Keratinocyte (primary cell): ENCODE measurements at regions not wholly inside any gene's neighbourhood (a gene's known extent, or its start where the extent isn't known, plus 50 kb on each side); places are given as distances from the start of the nearest gene placed in this dataset.

Experiments used
- EZH2 ChIP-seq: IDR thresholded peaks from one replicate; pipeline ENCODE4 v1.6.1; 2012; ENCODE audit warnings: inconsistent platforms, mild to moderate bottlenecking, low read length, moderate library complexity
- TF ChIP-seq, protein P1 (sequence below), 3 experiments: IDR thresholded peaks in 1 of 3; conservative IDR thresholded peaks in 1 of 3; optimal IDR thresholded peaks in 1 of 3; 2 replicates in 2 of 3; 3 replicates in 1 of 3; pipeline versions ENCODE3 to v1.5.1; 2011; ENCODE audit warnings: low read length in 3 of 3, mild to moderate bottlenecking in 3 of 3, moderate library complexity in 2 of 3, control low read depth in 1 of 3, inconsistent platforms in 1 of 3; ENCODE audit not compliant: insufficient read depth in 2 of 3; ENCODE audit errors: extremely low read depth in 1 of 3

DNA sequence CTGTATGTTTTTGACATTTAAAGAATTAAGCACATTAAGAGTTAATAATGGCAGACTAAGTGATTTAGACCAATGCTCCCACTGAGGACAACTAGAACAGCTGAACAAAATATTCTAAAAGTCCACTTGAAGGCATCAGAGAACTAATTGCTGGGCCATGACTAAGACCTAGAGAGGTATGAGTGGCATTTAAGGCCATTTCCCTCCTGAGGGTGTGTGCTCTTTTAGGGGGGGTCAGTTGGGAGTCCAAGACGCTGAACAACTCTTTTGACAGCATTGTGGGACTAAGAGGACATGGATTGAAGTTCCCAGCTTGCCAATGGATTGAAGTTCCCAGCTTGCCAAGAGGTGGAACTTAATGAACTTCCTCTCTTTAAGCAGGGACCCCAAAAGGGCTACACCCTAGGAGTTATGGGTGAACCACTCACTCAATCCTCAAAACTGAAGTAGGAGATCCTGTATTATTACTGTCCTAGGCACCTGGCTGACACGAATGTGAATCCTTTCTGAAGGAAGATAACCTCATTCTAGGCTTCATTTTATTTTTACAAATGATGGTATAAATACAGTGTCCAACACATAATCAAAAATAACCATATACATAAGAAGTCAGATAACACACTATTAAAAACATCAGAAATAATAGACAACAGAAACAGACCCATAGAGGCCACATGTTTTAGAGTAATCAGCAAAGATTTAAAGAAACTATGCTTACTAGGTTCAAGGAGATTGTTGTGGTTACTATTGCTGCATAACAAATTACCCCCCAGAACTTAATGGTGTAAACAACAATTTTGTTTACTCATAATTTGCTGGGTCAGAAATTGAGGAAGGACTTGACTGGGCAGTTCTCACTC is 175.1 kb downstream of the VEGFA start:
- no peak for TF ChIP-seq EZH2
- TF ChIP-seq, protein P1, sequence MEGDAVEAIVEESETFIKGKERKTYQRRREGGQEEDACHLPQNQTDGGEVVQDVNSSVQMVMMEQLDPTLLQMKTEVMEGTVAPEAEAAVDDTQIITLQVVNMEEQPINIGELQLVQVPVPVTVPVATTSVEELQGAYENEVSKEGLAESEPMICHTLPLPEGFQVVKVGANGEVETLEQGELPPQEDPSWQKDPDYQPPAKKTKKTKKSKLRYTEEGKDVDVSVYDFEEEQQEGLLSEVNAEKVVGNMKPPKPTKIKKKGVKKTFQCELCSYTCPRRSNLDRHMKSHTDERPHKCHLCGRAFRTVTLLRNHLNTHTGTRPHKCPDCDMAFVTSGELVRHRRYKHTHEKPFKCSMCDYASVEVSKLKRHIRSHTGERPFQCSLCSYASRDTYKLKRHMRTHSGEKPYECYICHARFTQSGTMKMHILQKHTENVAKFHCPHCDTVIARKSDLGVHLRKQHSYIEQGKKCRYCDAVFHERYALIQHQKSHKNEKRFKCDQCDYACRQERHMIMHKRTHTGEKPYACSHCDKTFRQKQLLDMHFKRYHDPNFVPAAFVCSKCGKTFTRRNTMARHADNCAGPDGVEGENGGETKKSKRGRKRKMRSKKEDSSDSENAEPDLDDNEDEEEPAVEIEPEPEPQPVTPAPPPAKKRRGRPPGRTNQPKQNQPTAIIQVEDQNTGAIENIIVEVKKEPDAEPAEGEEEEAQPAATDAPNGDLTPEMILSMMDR (optimal IDR thresholded peaks at IDR 0.05 in 1 of 3, IDR thresholded peaks at IDR 0.05 in 1 of 3, conservative IDR thresholded peaks at IDR 0.05 in 1 of 3; ENCODE audit: extremely low read depth in 1 of 3, insufficient read depth in 2 of 3, low read length in 3 of 3) = no peak
